GM12878 (cell line): ENCODE measurements at regions not wholly inside any gene's neighbourhood (a gene's known extent, or its start where the extent isn't known, plus 50 kb on each side); places are given as distances from the start of the nearest gene placed in this dataset.

ENCODE experiments used
- ATAC-seq: fragments of 200-7000 bp; cut with Tn5 transposase; 3 replicates; pipeline ENCODE4 v1.9.1; 2020; ENCODE audit warnings: mild to moderate bottlenecking, moderate library complexity
- BruUV-seq: library from RNA; stranded (reverse); fragments of 400-500 nt; replicated peaks from 2 replicates; lab custom pipeline; 2021; lab: Mats Ljungman, UMichigan
- CTCF ChIA-PET: fragments of 300-600 bp; sonication (Branson Sonifier 250); formaldehyde crosslinking; extraction: SDS; loops from one replicate; lab custom pipeline; 2021; ENCODE audit warnings: inconsistent platforms; lab: Yijun Ruan, JAX
- POLR2A ChIA-PET: fragments of 350-600 bp; formaldehyde crosslinking; extraction: SDS; loops from one replicate; lab custom pipeline; 2021; ENCODE audit warnings: inconsistent platforms; lab: Charles Lee
- RAD21 ChIA-PET: fragments of 300-600 bp; sonication (Branson Sonifier 250); formaldehyde crosslinking; loops from one replicate; lab custom pipeline; 2023; ENCODE audit warnings: antibody characterized with exemption; ENCODE audit not compliant: unreplicated experiment; lab: Charles Lee
- SMC1A ChIA-PET: fragments of 300-600 bp; sonication (Branson Sonifier 250); formaldehyde crosslinking; loops from one replicate; lab custom pipeline; 2023; ENCODE audit not compliant: unreplicated experiment, uncharacterized antibody; lab: Charles Lee
- DNase-seq: peaks from one replicate; pipeline ENCODE4 v3.0.0-alpha.2; 2011; ENCODE audit warnings: low read depth, low spot score
- FAIRE-seq: peaks from 3 replicates; lab custom pipeline; 2011; peaks lifted over from hg19 to GRCh38; lab: Jason Lieb, UNC
- H2AFZ ChIP-seq: 2 replicates; pipeline ENCODE4 v1.6.0; 2011; ENCODE audit warnings: low read depth, low read length, control low read depth; ENCODE audit not compliant: control insufficient read depth
- H3K27ac ChIP-seq: 2 replicates; pipeline ENCODE4 v1.5.1; 2011; ENCODE audit warnings: control low read depth; ENCODE audit not compliant: control insufficient read depth, insufficient read depth
- H3K27me3 ChIP-seq, 2 experiments: replicated peaks in 1 of 2; 2 replicates each; pipeline versions ENCODE4 v1.6.0 to v1.6.1; 2011; ENCODE audit warnings: low read length in 1 of 2; ENCODE audit not compliant: control insufficient read depth in 2 of 2, insufficient read depth in 2 of 2
- H3K36me3 ChIP-seq, 2 experiments: 2 replicates each; pipeline ENCODE4 v1.5.1; 2011; ENCODE audit warnings: low read length in 1 of 2; ENCODE audit not compliant: control insufficient read depth in 2 of 2, insufficient read depth in 2 of 2
- H3K4me1 ChIP-seq: 2 replicates; pipeline ENCODE4 v1.6.1; 2011; ENCODE audit warnings: mild to moderate bottlenecking, low read length, moderate library complexity, mixed read lengths; ENCODE audit not compliant: control insufficient read depth, insufficient read depth
- H3K4me2 ChIP-seq: 2 replicates; pipeline ENCODE4 v1.6.0; 2011; ENCODE audit warnings: control low read depth; ENCODE audit not compliant: control insufficient read depth, insufficient read depth
- H3K4me3 ChIP-seq: fragments of 200-600 bp; sonication (generic); 2 replicates; pipeline ENCODE4 v1.5.1; 2016
- H3K79me2 ChIP-seq: 2 replicates; pipeline ENCODE4 v1.6.0; 2011; ENCODE audit warnings: low read length; ENCODE audit not compliant: control insufficient read depth, insufficient read depth
- H3K9ac ChIP-seq: 2 replicates; pipeline ENCODE4 v1.8.0; 2011; ENCODE audit warnings: low read length, control low read depth, mixed read lengths; ENCODE audit not compliant: control insufficient read depth, insufficient read depth
- H3K9me3 ChIP-seq: replicated peaks from 3 replicates; pipeline ENCODE4 v1.5.1; 2011; ENCODE audit warnings: mild to moderate bottlenecking, low read length; ENCODE audit not compliant: control insufficient read depth, insufficient read depth
- H4K20me1 ChIP-seq: 2 replicates; pipeline ENCODE4 v1.6.0; 2011; ENCODE audit not compliant: control insufficient read depth, insufficient read depth
- ATF7 ChIP-seq: fragments of 450-650 bp; IDR thresholded peaks from 2 replicates; pipeline ENCODE4 v1.6.1; 2016; ENCODE audit warnings: low read depth, mild to moderate bottlenecking
- EP300 ChIP-seq, 2 experiments: fragments of 150-350 bp in 1 of 2; IDR thresholded peaks; 2 replicates each; pipeline ENCODE4 v1.6.1; 2011 to 2012; ENCODE audit warnings: low read depth in 2 of 2, low read length in 2 of 2, borderline replicate concordance in 1 of 2, improper control_type of control experiment in 1 of 2, inconsistent platforms in 1 of 2; ENCODE audit not compliant: control insufficient read depth in 1 of 2
- EZH2 ChIP-seq: IDR thresholded peaks from 2 replicates; pipeline ENCODE4 v1.6.1; 2012; ENCODE audit warnings: low read depth, mild to moderate bottlenecking, control low read depth, inconsistent platforms, low read length, borderline replicate concordance; ENCODE audit not compliant: control insufficient read depth
- FOS ChIP-seq: IDR thresholded peaks from 3 replicates; pipeline ENCODE4 v1.6.1; 2011; ENCODE audit warnings: borderline replicate concordance; ENCODE audit not compliant: insufficient read length; ENCODE audit errors: extremely low read depth
- HSF1 ChIP-seq: fragments of 150-350 bp; IDR thresholded peaks from 2 replicates; pipeline ENCODE4 v1.6.1; 2014; ENCODE audit warnings: mild to moderate bottlenecking, low read depth, low read length
- IRF3 ChIP-seq: fragments of 450-650 bp; IDR thresholded peaks from 2 replicates; pipeline ENCODE4 v1.6.1; 2014; ENCODE audit warnings: mild to moderate bottlenecking
- JUNB ChIP-seq: IDR thresholded peaks from 2 replicates; pipeline ENCODE4 v1.6.1; 2016; ENCODE audit warnings: antibody characterized with exemption, mild to moderate bottlenecking
- NR2C1 ChIP-seq: fragments of 450-650 bp; IDR thresholded peaks from 2 replicates; pipeline ENCODE4 v1.6.1; 2017; ENCODE audit warnings: antibody characterized with exemption, mild to moderate bottlenecking, moderate library complexity
- POLR2AphosphoS2 ChIP-seq: IDR thresholded peaks from 2 replicates; pipeline ENCODE4 v1.6.1; 2011; ENCODE audit warnings: low read depth, mild to moderate bottlenecking, low read length, improper control_type of control experiment, moderate library complexity
- RB1 ChIP-seq: fragments of 450-650 bp; formaldehyde crosslinking; IDR thresholded peaks from 2 replicates; pipeline ENCODE4 v1.6.1; 2017; ENCODE audit warnings: mild to moderate bottlenecking, borderline replicate concordance
- SIX5 ChIP-seq: IDR thresholded peaks from 2 replicates; pipeline ENCODE4 v1.6.1; 2011; ENCODE audit warnings: mild to moderate bottlenecking, low read depth, low read length, moderate library complexity; ENCODE audit not compliant: severe bottlenecking
- SKIL ChIP-seq: fragments of 450-650 bp; IDR thresholded peaks from 2 replicates; pipeline ENCODE4 v1.6.1; 2017; ENCODE audit warnings: mild to moderate bottlenecking, low read depth, inconsistent platforms; ENCODE audit not compliant: poor library complexity, severe bottlenecking
- ZNF592 ChIP-seq: fragments of 450-650 bp; IDR thresholded peaks from 2 replicates; pipeline ENCODE4 v1.6.1; 2017; ENCODE audit warnings: mild to moderate bottlenecking, moderate library complexity
- ZNF622 ChIP-seq: fragments of 450-650 bp; IDR thresholded peaks from 2 replicates; pipeline ENCODE4 v1.6.1; 2017; ENCODE audit warnings: mild to moderate bottlenecking, inconsistent platforms
- ZZZ3 ChIP-seq: IDR thresholded peaks from 2 replicates; pipeline ENCODE4 v1.6.1; 2011; ENCODE audit warnings: low read depth; ENCODE audit not compliant: control insufficient read depth, insufficient read length
- WGBS: methylation state at CpG from one replicate; pipeline ENCODE4 v1.1.6; 2016; ENCODE audit warnings: low lambda C conversion rate; ENCODE audit not compliant: insufficient replicate concordance, insufficient coverage; ENCODE audit errors: missing lambda C conversion rate; 5-methylcytosine and 5-hydroxymethylcytosine counted together
- in situ Hi-C: fragments of 300-500 bp; cut with MboI; formaldehyde crosslinking; loops from 9 replicates; pipeline ENCODE4 v1.14.3; 2018; ENCODE audit warnings: mixed read lengths
- intact Hi-C: fragments of 100-400 bp; cut with micrococcal nuclease; formaldehyde crosslinking; loops from one replicate; pipeline ENCODE4 v1.14.2; 2022; ENCODE audit not compliant: unreplicated experiment

- no peaks in the 10 kb centered on the region for H3K36me3 ChIP-seq
- ChIA-PET RAD21 (no interaction called here), SMC1A (no interaction called here), CTCF (no interaction called here), POLR2A (no interaction called here)
- H3K79me2 ChIP-seq = no peaks in the 10 kb centered on the region
- no peaks in the 10 kb centered on the region for H3K9me3 ChIP-seq
- H3K4me3 ChIP-seq = no peak overlapping the region
- H4K20me1 ChIP-seq = no peaks in the 10 kb centered on the region
- DNase-seq (no peak), FAIRE-seq (no peak), ATAC-seq (no peak)
- TF ChIP-seq POLR2AphosphoS2 (no peak), ZNF622 (no peak), SIX5 (no peak), ATF7 (no peak), SKIL (no peak), ZNF592 (no peak), RB1 (no peak), NR2C1 (no peak), JUNB (no peak), FOS (no peak), IRF3 (no peak), EZH2 (no peak), ZZZ3 (no peak), EP300 (IDR thresholded peaks at IDR 0.05; ENCODE audit: borderline replicate concordance in 1 of 2, control insufficient read depth in 1 of 2, low read depth in 2 of 2, low read length in 2 of 2) (no peak), HSF1 (no peak)
- H2AFZ ChIP-seq = no peak overlapping the region
- in situ Hi-C loops (no loop called here), intact Hi-C loops (no loop called here)
- H3K4me1 ChIP-seq = peaks cover 14% of the 10 kb centered on the region
- no peaks in the 10 kb centered on the region for H3K27me3 ChIP-seq
- BruUV-seq = no TSS peak
- WGBS = 33% methylated on average over 9 of the region's 9 CpGs
- no peak overlapping the region for H3K4me2 ChIP-seq
- no peak overlapping the region for H3K27ac ChIP-seq
- H3K9ac ChIP-seq = no peak overlapping the region
Observed at GRCh38 chr20:50438986-50439407, 71.2 kb upstream of the PTPN1 start.
